Uterus (tissue), 3 donors: ENCODE measurements at regions not wholly inside any gene's neighbourhood (a gene's known extent, or its start where the extent isn't known, plus 50 kb on each side); places are given as distances from the start of the nearest gene placed in this dataset.

Source experiments
- DNase-seq, 2 donors: peaks; one replicate each; pipeline ENCODE4 v3.0.0-alpha.2; 2019 to 2020
- H3K27ac ChIP-seq, 2 donors: fragments of 200-600 bp; sonication (generic); 1 replicate in 1 of 2; 2 replicates in 1 of 2; pipeline ENCODE4 v1.5.1; 2016 to 2018
- H3K27me3 ChIP-seq, 2 donors: fragments of 200-600 bp; sonication (generic); one replicate each; pipeline ENCODE4 v1.5.1; 2018 to 2019; ENCODE audit warnings: control low read depth in 1 of 2
- H3K36me3 ChIP-seq, 2 donors: fragments of 200-600 bp; sonication (generic); one replicate each; pipeline ENCODE4 v1.5.1; 2019; ENCODE audit warnings: control low read depth in 1 of 2
- H3K4me1 ChIP-seq, 2 donors: fragments of 200-600 bp; sonication (generic); one replicate each; pipeline ENCODE4 v1.5.1; 2018 to 2019; ENCODE audit warnings: control low read depth in 1 of 2
- H3K4me3 ChIP-seq, 2 donors: fragments of 200-600 bp; sonication (generic); 1 replicate in 1 of 2; 2 replicates in 1 of 2; pipeline ENCODE4 v1.5.1; 2018 to 2019; ENCODE audit warnings: mild to moderate bottlenecking in 1 of 2
- H3K9me3 ChIP-seq, 2 donors: fragments of 200-600 bp; sonication (generic); one replicate each; pipeline ENCODE4 v1.5.1; 2019; ENCODE audit warnings: control low read depth in 1 of 2
- POLR2A ChIP-seq, 2 donors: fragments of 450-650 bp; IDR thresholded peaks; one replicate each; pipeline ENCODE4 v1.6.1; 2016; ENCODE audit warnings: antibody characterized with exemption in 2 of 2, mild to moderate bottlenecking in 1 of 2, moderate library complexity in 1 of 2
- intact Hi-C: fragments of 100-400 bp; cut with DNase I; formaldehyde crosslinking; loops from one replicate; pipeline ENCODE4 v1.15.1; 2023; ENCODE audit warnings: low total_unique reads
- TF ChIP-seq, protein P1 (sequence below), 4 experiments: fragments of 200-600 bp in 2 of 4; fragments of 450-650 bp in 2 of 4; sonication (generic) in 2 of 4; IDR thresholded peaks; one replicate each; pipeline ENCODE4 v1.5.1; 2016 to 2019; ENCODE audit warnings: antibody characterized with exemption in 4 of 4, mild to moderate bottlenecking in 2 of 4, moderate library complexity in 1 of 4
- donor health status: DM: yes; HTN: yes; CAD: no.

GRCh38 chr4:38189445-38189844, 229.2 kb downstream of the PTTG2 start:
- no peak overlapping the region for H3K4me3 ChIP-seq
- intact Hi-C loops: loop anchor here (10.0 kb wide), 1 partner anchor 485 kb away; no protein-coding TSS in a partner anchor
- DNase-seq: no peak
- H3K27ac ChIP-seq: peak overlapping the region in 1 of 2 donors; percentile 24
- no peaks in the 10 kb centered on the region for H3K9me3 ChIP-seq
- H3K27me3 ChIP-seq: no peaks in the 10 kb centered on the region
- no peaks in the 10 kb centered on the region for H3K36me3 ChIP-seq
- no peaks in the 10 kb centered on the region for H3K4me1 ChIP-seq
- TF ChIP-seq, protein P1, sequence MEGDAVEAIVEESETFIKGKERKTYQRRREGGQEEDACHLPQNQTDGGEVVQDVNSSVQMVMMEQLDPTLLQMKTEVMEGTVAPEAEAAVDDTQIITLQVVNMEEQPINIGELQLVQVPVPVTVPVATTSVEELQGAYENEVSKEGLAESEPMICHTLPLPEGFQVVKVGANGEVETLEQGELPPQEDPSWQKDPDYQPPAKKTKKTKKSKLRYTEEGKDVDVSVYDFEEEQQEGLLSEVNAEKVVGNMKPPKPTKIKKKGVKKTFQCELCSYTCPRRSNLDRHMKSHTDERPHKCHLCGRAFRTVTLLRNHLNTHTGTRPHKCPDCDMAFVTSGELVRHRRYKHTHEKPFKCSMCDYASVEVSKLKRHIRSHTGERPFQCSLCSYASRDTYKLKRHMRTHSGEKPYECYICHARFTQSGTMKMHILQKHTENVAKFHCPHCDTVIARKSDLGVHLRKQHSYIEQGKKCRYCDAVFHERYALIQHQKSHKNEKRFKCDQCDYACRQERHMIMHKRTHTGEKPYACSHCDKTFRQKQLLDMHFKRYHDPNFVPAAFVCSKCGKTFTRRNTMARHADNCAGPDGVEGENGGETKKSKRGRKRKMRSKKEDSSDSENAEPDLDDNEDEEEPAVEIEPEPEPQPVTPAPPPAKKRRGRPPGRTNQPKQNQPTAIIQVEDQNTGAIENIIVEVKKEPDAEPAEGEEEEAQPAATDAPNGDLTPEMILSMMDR (IDR thresholded peaks at IDR 0.05): no peak
- TF ChIP-seq POLR2A (IDR thresholded peaks at IDR 0.05): no peak

DNA sequence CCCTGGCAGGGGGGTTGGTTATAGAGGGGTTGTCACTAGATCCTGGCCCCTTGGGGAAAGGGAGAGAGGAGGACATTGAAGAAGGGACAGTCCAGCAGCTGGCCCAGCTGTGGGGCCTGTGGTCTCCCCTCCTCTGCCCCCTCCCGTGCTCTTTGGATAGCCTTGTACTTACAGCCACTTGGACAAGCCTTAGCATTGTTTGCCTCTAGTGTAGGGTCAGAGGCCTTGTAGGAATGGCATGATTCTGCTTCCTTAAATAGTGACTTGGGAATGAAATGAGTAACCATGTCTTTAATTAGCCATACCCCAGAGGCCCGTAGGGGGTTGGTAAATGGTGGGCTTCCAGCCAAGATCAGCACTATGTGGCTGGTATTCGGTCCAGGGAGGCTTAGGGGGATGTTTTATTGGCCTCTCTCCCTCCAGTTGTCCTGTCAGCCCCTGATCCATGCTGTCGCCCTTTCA, 230.6 kb downstream of the PTTG2 start:
- Histone ChIP-seq H3K4me3 (no peak overlapping the region), H3K9me3 (no peaks in the 10 kb centered on the region), H3K4me1 (no peaks in the 10 kb centered on the region), H3K27me3 (no peaks in the 10 kb centered on the region), H3K27ac (peak overlapping the region in 1 of 2 donors; percentile 28), H3K36me3 (no peaks in the 10 kb centered on the region)
- DNase-seq: no peak
- TF ChIP-seq POLR2A (IDR thresholded peaks at IDR 0.05): no peak
- TF ChIP-seq, protein P1 (IDR thresholded peaks at IDR 0.05): no peak
- intact Hi-C loops: no loop called here

DNA sequence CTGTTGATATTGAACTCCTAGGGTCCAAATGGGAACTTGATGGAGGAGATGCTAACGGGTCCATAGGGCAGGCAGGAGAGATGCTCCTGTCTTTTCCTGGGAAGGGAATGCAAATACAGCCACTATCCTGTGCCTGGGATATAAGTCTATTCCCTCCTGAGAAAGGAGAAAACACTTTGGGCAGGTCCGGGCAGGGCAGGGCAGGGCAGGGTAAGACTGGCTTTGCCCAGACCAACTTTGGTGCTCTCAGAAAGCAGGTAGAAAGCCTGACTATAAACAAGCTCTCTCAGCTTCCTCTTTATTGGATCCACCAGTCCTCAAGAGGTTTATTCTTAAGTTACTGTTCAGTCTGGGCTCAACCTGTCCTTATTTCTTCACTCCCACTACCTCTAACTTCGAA, 232.3 kb downstream of the PTTG2 start:
- no peak for DNase-seq
- Histone ChIP-seq H3K27me3 (no peaks in the 10 kb centered on the region), H3K36me3 (no peaks in the 10 kb centered on the region), H3K27ac (no peak overlapping the region), H3K9me3 (no peaks in the 10 kb centered on the region), H3K4me1 (no peaks in the 10 kb centered on the region), H3K4me3 (no peak overlapping the region)
- intact Hi-C loops: no loop called here
- TF ChIP-seq POLR2A (IDR thresholded peaks at IDR 0.05): no peak
- TF ChIP-seq, protein P1 (IDR thresholded peaks at IDR 0.05): no peak

GRCh38 chr4:38193236-38193863, 233.2 kb downstream of the PTTG2 start:
- no peaks in the 10 kb centered on the region for H3K27me3 ChIP-seq
- no peak overlapping the region for H3K4me3 ChIP-seq
- H3K36me3 ChIP-seq: no peaks in the 10 kb centered on the region
- TF ChIP-seq, protein P1 (IDR thresholded peaks at IDR 0.05): no peak
- TF ChIP-seq POLR2A (IDR thresholded peaks at IDR 0.05): no peak
- intact Hi-C loops: no loop called here
- H3K27ac ChIP-seq: no peak overlapping the region
- H3K9me3 ChIP-seq: no peaks in the 10 kb centered on the region
- DNase-seq: no peak
- H3K4me1 ChIP-seq: no peaks in the 10 kb centered on the region

- Histone ChIP-seq H3K27ac (no peak overlapping the region), H3K4me3 (no peak overlapping the region), H3K9me3 (no peaks in the 10 kb centered on the region), H3K36me3 (no peaks in the 10 kb centered on the region), H3K27me3 (no peaks in the 10 kb centered on the region), H3K4me1 (no peaks in the 10 kb centered on the region)
- intact Hi-C loops: no loop called here
- DNase-seq: no peak
- TF ChIP-seq, protein P1 (IDR thresholded peaks at IDR 0.05): no peak
- no peak for TF ChIP-seq POLR2A (IDR thresholded peaks at IDR 0.05)
Observed at GRCh38 chr4:38194047-38194602, 233.9 kb downstream of the PTTG2 start.
